GM18861 (cell line): ENCODE measurements at regions not wholly inside any gene's neighbourhood (a gene's known extent, or its start where the extent isn't known, plus 50 kb on each side); places are given as distances from the start of the nearest gene placed in this dataset.
A peak's percentile ranks its signal among the peaks of the same experiment; 100 is the strongest.

Source experiments
- ATAC-seq: cut with Tn5 transposase; IDR thresholded peaks from one replicate; pipeline ENCODE4 v1.9.1; 2021; ENCODE audit not compliant: unreplicated experiment

GRCh38 chr13:33684874-33685273 is 133.1 kb upstream of the RFC3 start:
- no peak for ATAC-seq

GRCh38 chr13:33686772-33687480 is 131.0 kb upstream of the RFC3 start:
- no peak for ATAC-seq

GRCh38 chr13:33690354-33690753 is 127.6 kb upstream of the RFC3 start:
- no peak for ATAC-seq

- ATAC-seq, result no peak
Observed at GRCh38 chr13:33691980-33692379, 126.0 kb upstream of the RFC3 start.

GRCh38 chr13:33692531-33692930 is 125.4 kb upstream of the RFC3 start:
- no peak for ATAC-seq

GRCh38 chr13:33694546-33694945 is 123.4 kb upstream of the RFC3 start:
- no peak for ATAC-seq

- no peak for ATAC-seq
Observed at GRCh38 chr13:33696530-33696929, 121.4 kb upstream of the RFC3 start.

- ATAC-seq, result no peak
Observed at GRCh38 chr13:33697926-33698325, 120.0 kb upstream of the RFC3 start.

- ATAC-seq, result no peak
Observed at GRCh38 chr13:33707449-33707848, 110.5 kb upstream of the RFC3 start.

GRCh38 chr13:33710924-33711323 is 107.0 kb upstream of the RFC3 start:
- no peak for ATAC-seq

- ATAC-seq, result no peak
Observed at GRCh38 chr13:33711436-33711835, 106.5 kb upstream of the RFC3 start.

GRCh38 chr13:33717775-33718174 is 100.2 kb upstream of the RFC3 start:
- no peak for ATAC-seq

- no peak for ATAC-seq
Observed at GRCh38 chr13:33721724-33722123, 96.2 kb upstream of the RFC3 start.

GRCh38 chr13:33722216-33722915 is 95.6 kb upstream of the RFC3 start:
- ATAC-seq, result no peak

- ATAC-seq, result no peak
Observed at GRCh38 chr13:33723365-33723764, 94.6 kb upstream of the RFC3 start.

- peak; percentile 57 for ATAC-seq
Observed at GRCh38 chr13:33723772-33724435, 94.0 kb upstream of the RFC3 start.

- ATAC-seq, result no peak
Observed at GRCh38 chr13:33725340-33725739, 92.6 kb upstream of the RFC3 start.

GRCh38 chr13:33727297-33728083 is 90.5 kb upstream of the RFC3 start:
- no peak for ATAC-seq

GRCh38 chr13:33728271-33729037 is 89.5 kb upstream of the RFC3 start:
- ATAC-seq, result peak; percentile 89

- ATAC-seq, result no peak
Observed at GRCh38 chr13:33730147-33730546, 87.8 kb upstream of the RFC3 start.

GRCh38 chr13:33730619-33731018 is 87.3 kb upstream of the RFC3 start:
- ATAC-seq, result no peak
